Ascending aorta (tissue), 2 donors: ENCODE measurements at regions not wholly inside any gene's neighbourhood (a gene's known extent, or its start where the extent isn't known, plus 50 kb on each side); places are given as distances from the start of the nearest gene placed in this dataset.
A peak's percentile ranks its signal among the peaks of the same experiment; 100 is the strongest.

Experiments
- DNase-seq, 2 donors: peaks; one replicate each; pipeline ENCODE4 v3.0.0-alpha.2; 2019; ENCODE audit warnings: low spot score in 2 of 2
- H3K27ac ChIP-seq, 2 donors: fragments of 200-600 bp; sonication (generic); one replicate each; pipeline ENCODE4 v1.5.1; 2016 to 2017; ENCODE audit warnings: mild to moderate bottlenecking in 1 of 2
- H3K27me3 ChIP-seq: fragments of 200-600 bp; sonication (generic); one replicate; pipeline ENCODE4 v1.5.1; 2017
- H3K36me3 ChIP-seq, 2 donors: fragments of 200-600 bp; sonication (generic); one replicate each; pipeline ENCODE4 v1.5.1; 2016
- H3K4me1 ChIP-seq, 2 donors: fragments of 200-600 bp; sonication (generic); one replicate each; pipeline ENCODE4 v1.5.1; 2016 to 2017; ENCODE audit warnings: mild to moderate bottlenecking in 1 of 2
- H3K4me3 ChIP-seq, 2 donors: fragments of 200-600 bp; sonication (generic); one replicate each; pipeline ENCODE4 v1.5.1; 2016 to 2017; ENCODE audit warnings: mild to moderate bottlenecking in 1 of 2
- H3K9me3 ChIP-seq, 2 donors: fragments of 200-600 bp; sonication (generic); one replicate each; pipeline ENCODE4 v1.5.1; 2016
- intact Hi-C: fragments of 100-400 bp; cut with DNase I; formaldehyde crosslinking; loops from one replicate; pipeline ENCODE4 v1.15.1; 2023
- TF ChIP-seq, protein P1 (sequence below), 3 experiments: fragments of 200-600 bp in 2 of 3; fragments of 450-650 bp in 1 of 3; sonication (generic) in 2 of 3; IDR thresholded peaks; one replicate each; pipeline ENCODE4 v1.5.1; 2016 to 2019; ENCODE audit warnings: antibody characterized with exemption in 3 of 3, mild to moderate bottlenecking in 1 of 3, moderate library complexity in 1 of 3

DNA sequence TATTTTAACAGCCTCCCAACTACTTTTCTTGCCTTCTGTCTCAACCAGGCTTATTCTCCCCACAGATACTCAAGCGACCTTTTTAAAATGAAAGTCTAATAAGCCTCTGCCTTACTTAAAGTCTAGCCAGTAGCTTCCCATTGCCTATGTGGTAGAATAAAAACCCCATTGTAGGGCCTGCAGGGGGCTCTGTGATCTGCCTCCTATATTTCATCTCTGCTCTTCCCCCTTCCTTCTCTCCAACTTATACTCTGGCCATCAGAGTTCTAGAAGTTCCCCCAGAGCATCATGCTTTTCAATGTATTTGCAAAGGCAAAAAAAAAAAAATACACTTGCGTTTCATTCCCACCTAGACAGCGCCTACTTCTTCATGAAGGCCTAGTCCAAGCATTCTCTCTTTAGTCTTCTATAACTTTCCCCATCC is 167.7 kb upstream of the ADO start:
- no peaks in the 10 kb centered on the region for H3K4me1 ChIP-seq
- intact Hi-C loops, result no loop called here
- no peak for DNase-seq
- H3K36me3 ChIP-seq, result no peaks in the 10 kb centered on the region
- H3K9me3 ChIP-seq, result no peaks in the 10 kb centered on the region
- peak overlapping the region in 1 of 2 donors; percentile 36 for H3K4me3 ChIP-seq
- no peaks in the 10 kb centered on the region for H3K27me3 ChIP-seq
- TF ChIP-seq, protein P1, sequence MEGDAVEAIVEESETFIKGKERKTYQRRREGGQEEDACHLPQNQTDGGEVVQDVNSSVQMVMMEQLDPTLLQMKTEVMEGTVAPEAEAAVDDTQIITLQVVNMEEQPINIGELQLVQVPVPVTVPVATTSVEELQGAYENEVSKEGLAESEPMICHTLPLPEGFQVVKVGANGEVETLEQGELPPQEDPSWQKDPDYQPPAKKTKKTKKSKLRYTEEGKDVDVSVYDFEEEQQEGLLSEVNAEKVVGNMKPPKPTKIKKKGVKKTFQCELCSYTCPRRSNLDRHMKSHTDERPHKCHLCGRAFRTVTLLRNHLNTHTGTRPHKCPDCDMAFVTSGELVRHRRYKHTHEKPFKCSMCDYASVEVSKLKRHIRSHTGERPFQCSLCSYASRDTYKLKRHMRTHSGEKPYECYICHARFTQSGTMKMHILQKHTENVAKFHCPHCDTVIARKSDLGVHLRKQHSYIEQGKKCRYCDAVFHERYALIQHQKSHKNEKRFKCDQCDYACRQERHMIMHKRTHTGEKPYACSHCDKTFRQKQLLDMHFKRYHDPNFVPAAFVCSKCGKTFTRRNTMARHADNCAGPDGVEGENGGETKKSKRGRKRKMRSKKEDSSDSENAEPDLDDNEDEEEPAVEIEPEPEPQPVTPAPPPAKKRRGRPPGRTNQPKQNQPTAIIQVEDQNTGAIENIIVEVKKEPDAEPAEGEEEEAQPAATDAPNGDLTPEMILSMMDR (IDR thresholded peaks at IDR 0.05), result no peak
- no peak overlapping the region for H3K27ac ChIP-seq

- peak overlapping the region; percentile 17 to 36 for H3K4me3 ChIP-seq
- no peaks in the 10 kb centered on the region for H3K36me3 ChIP-seq
- no peaks in the 10 kb centered on the region for H3K9me3 ChIP-seq
- peak overlapping the region in 1 of 2 donors; percentile 51 for H3K27ac ChIP-seq
- no peaks in the 10 kb centered on the region for H3K4me1 ChIP-seq
- H3K27me3 ChIP-seq, result no peaks in the 10 kb centered on the region
- no peak for DNase-seq
- intact Hi-C loops, result no loop called here
- TF ChIP-seq, protein P1 (IDR thresholded peaks at IDR 0.05), result no peak
Measured at GRCh38 chr10:62637249-62638061, 167.1 kb upstream of the ADO start.

- H3K9me3 ChIP-seq, result no peaks in the 10 kb centered on the region
- peak overlapping the region in 1 of 2 donors; percentile 51 for H3K27ac ChIP-seq
- H3K36me3 ChIP-seq, result no peaks in the 10 kb centered on the region
- no peaks in the 10 kb centered on the region for H3K27me3 ChIP-seq
- DNase-seq, result no peak
- H3K4me3 ChIP-seq, result peak overlapping the region in 1 of 2 donors; percentile 17
- no peaks in the 10 kb centered on the region for H3K4me1 ChIP-seq
- intact Hi-C loops, result no loop called here
- TF ChIP-seq, protein P1 (IDR thresholded peaks at IDR 0.05), result no peak
Measured at GRCh38 chr10:62638062-62638477, 166.4 kb upstream of the ADO start.

GRCh38 chr10:62639144-62639543 is 165.4 kb upstream of the ADO start:
- TF ChIP-seq, protein P1 (IDR thresholded peaks at IDR 0.05), result no peak
- no peak overlapping the region for H3K4me3 ChIP-seq
- H3K9me3 ChIP-seq, result no peaks in the 10 kb centered on the region
- intact Hi-C loops, result no loop called here
- H3K27ac ChIP-seq, result no peak overlapping the region
- no peaks in the 10 kb centered on the region for H3K4me1 ChIP-seq
- H3K36me3 ChIP-seq, result no peaks in the 10 kb centered on the region
- DNase-seq, result no peak
- no peaks in the 10 kb centered on the region for H3K27me3 ChIP-seq

DNA sequence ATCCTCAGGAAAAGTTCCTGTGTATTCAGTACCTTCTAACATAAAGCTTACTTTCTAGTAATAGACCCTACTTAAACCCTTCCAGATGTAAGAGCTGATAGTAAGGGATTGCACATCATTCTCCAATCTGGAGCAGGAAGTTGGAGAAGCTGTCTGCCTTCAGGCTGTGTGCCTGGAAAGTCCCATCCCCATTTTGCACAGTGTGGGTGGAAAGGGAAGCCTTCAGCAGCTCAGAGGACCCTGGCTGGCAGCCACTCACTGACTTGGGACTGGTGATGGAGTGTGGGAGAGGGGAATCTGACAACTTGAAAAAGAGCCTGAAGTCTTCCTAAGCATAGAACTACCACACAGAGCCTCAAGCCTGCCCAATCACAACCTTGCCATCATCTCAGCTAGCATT is 164.1 kb upstream of the ADO start:
- Histone ChIP-seq H3K4me1 (no peaks in the 10 kb centered on the region), H3K9me3 (no peaks in the 10 kb centered on the region), H3K36me3 (no peaks in the 10 kb centered on the region), H3K27ac (no peak overlapping the region), H3K4me3 (no peak overlapping the region), H3K27me3 (no peaks in the 10 kb centered on the region)
- TF ChIP-seq, protein P1 (IDR thresholded peaks at IDR 0.05), result no peak
- intact Hi-C loops, result no loop called here
- DNase-seq, result no peak
